ENCODE measurements at regions not wholly inside any gene's neighbourhood (a gene's known extent, or its start where the extent isn't known, plus 50 kb on each side); places are given as distances from the start of the nearest gene placed in this dataset.
"Not testable (repeated sequence)": the region's sequence is repeated elsewhere in the genome, so short reads cannot be mapped to it uniquely, and the experiment has no call there.

- ATAC-seq (no peak), DNase-seq (no peak)
- intact Hi-C loops (cut with micrococcal nuclease), result no loop called here
Observed at GRCh38 chr14:104268295-104268694, 129.9 kb downstream of the KIF26A start.

- intact Hi-C loops (cut with micrococcal nuclease), result no loop called here
- DNase-seq (no peak), ATAC-seq (no peak)
Observed at GRCh38 chr14:104268725-104269436, 130.5 kb downstream of the KIF26A start.

- DNase-seq; intact Hi-C loops (cut with micrococcal nuclease); ATAC-seq: not testable (repeated sequence)
Observed at GRCh38 chr14:104269511-104270241, 131.3 kb downstream of the KIF26A start.

- intact Hi-C loops (cut with micrococcal nuclease), result no loop called here
- ATAC-seq, result no peak
- DNase-seq, result no peak
Observed at GRCh38 chr14:104271391-104271790, 133.0 kb downstream of the KIF26A start.

GRCh38 chr14:104274806-104275205 lies 136.4 kb downstream of the KIF26A start:
- intact Hi-C loops (cut with micrococcal nuclease), result no loop called here
- DNase-seq (no peak), ATAC-seq (no peak)

GRCh38 chr14:104277416-104278213 lies 139.2 kb downstream of the KIF26A start:
- intact Hi-C loops (cut with micrococcal nuclease), result no loop called here
- DNase-seq (no peak), ATAC-seq (no peak)

- no peak for DNase-seq
Observed at GRCh38 chr14:104278214-104278534, 139.8 kb downstream of the KIF26A start.

GRCh38 chr14:104280085-104280901 lies 141.9 kb downstream of the KIF26A start:
- DNase-seq (no peak), ATAC-seq (no peak)
- intact Hi-C loops (cut with micrococcal nuclease), result no loop called here

More at GRCh38 chr14:104278214-104278534, 139.8 kb downstream of the KIF26A start:
- ATAC-seq, result no peak
- intact Hi-C loops (cut with micrococcal nuclease), result no loop called here

- DNase-seq (no peak), ATAC-seq (no peak)
- intact Hi-C loops (cut with micrococcal nuclease), result no loop called here
Observed at GRCh38 chr14:104280902-104281767, 142.7 kb downstream of the KIF26A start.

GRCh38 chr14:104281768-104282301 lies 143.4 kb downstream of the KIF26A start:
- ATAC-seq (no peak), DNase-seq (peak; percentile 17)
- intact Hi-C loops (cut with micrococcal nuclease), result no loop called here

- DNase-seq (peak; percentile 16), ATAC-seq (no peak)
- intact Hi-C loops (cut with micrococcal nuclease), result no loop called here
Observed at GRCh38 chr14:104282332-104283196, 144.2 kb downstream of the KIF26A start.

- intact Hi-C loops (cut with micrococcal nuclease), result no loop called here
- ATAC-seq (no peak), DNase-seq (peak; percentile 2)
Observed at GRCh38 chr14:104283197-104284106, 145.1 kb downstream of the KIF26A start.

GRCh38 chr14:104284107-104284592 lies 145.8 kb downstream of the KIF26A start:
- intact Hi-C loops (cut with micrococcal nuclease), result no loop called here
- no peak for DNase-seq
- no peak for ATAC-seq

- ATAC-seq (no peak), DNase-seq (peak; percentile 18)
- intact Hi-C loops (cut with micrococcal nuclease), result no loop called here
Observed at GRCh38 chr14:104284636-104285507, 146.5 kb downstream of the KIF26A start.

- DNase-seq (peak; percentile 15), ATAC-seq (no peak)
- intact Hi-C loops (cut with micrococcal nuclease), result no loop called here
Observed at GRCh38 chr14:104285508-104285840, 147.1 kb downstream of the KIF26A start.

All from left ventricle myocardium superior (tissue), 1 donor.